ENCODE measurements at regions not wholly inside any gene's neighbourhood (a gene's known extent, or its start where the extent isn't known, plus 50 kb on each side); places are given as distances from the start of the nearest gene placed in this dataset.
A peak's percentile ranks its signal among the peaks of the same experiment; 100 is the strongest.

- no peak overlapping the region for H2BK12ac ChIP-seq (ENCODE audit: insufficient read length, low read depth, low read length)
- Mint-ChIP-seq H3K9me3 (no peaks in the 10 kb centered on the region), H3K27ac (peak overlapping the region; percentile 92 to 96 (median 96)), H3K27me3 (ENCODE audit: low read depth) (peaks cover 2% of the 10 kb centered on the region), H3K4me3 (no peak overlapping the region; a peak in 1 of 5 replicates), H3K36me3 (ENCODE audit: insufficient read depth in 1 of 3, low read depth in 3 of 3) (peaks cover 0 to 3% (median 0%) of the 10 kb centered on the region in 3 experiments; a peak in 1 of 7 replicates), H3K4me1 (peaks cover 49% of the 10 kb centered on the region in 2 experiments)
- H3K18ac ChIP-seq (ENCODE audit: insufficient read length, low read depth, low read length) = no peak overlapping the region
- no peak overlapping the region for H2AFZ ChIP-seq (ENCODE audit: low read length)
- no peak overlapping the region for H2BK15ac ChIP-seq (ENCODE audit: low read depth, low read length)
- no peak overlapping the region for H3K4me2 ChIP-seq (ENCODE audit: insufficient read depth, insufficient read length, low read length)
- no peak overlapping the region for H4K91ac ChIP-seq (ENCODE audit: insufficient read length, low read depth, low read length)
- H3K27ac ChIP-seq (ENCODE audit: insufficient read length, low read depth, low read length) = no peak overlapping the region
- DNase-seq = no peak
- no peak overlapping the region; the same call in 1 of the 2 replicates for H3K4ac ChIP-seq (ENCODE audit: low read depth, low read length)
- no peak overlapping the region for H3K9ac ChIP-seq (ENCODE audit: extremely low read depth, insufficient read length, low read length)
- H3K14ac ChIP-seq (ENCODE audit: insufficient read depth, low read length) = no peak overlapping the region
- WGBS (ENCODE audit: extremely low coverage, insufficient read length, low lambda C conversion rate) = no CpG with 5 or more reads among the region's 7 CpGs
- H4K20me1 ChIP-seq (ENCODE audit: control insufficient read depth, insufficient read depth, insufficient read length) = no peaks in the 10 kb centered on the region
- no peak overlapping the region for H2BK20ac ChIP-seq (ENCODE audit: low read depth, low read length, poor library complexity, severe bottlenecking)
- no peak overlapping the region for H2BK5ac ChIP-seq (ENCODE audit: insufficient read length, low read length)
- TF ChIP-seq CTCF (conservative IDR thresholded peaks at IDR 0.05) = no peak
- H3K4me1 ChIP-seq (ENCODE audit: insufficient read depth, low read length) = peaks cover 4% of the 10 kb centered on the region; the same call in 1 of the 2 replicates
- no peak overlapping the region for H3K23ac ChIP-seq (ENCODE audit: insufficient read length, low read depth, low read length)
- no peak overlapping the region for H2BK120ac ChIP-seq (ENCODE audit: low read depth, low read length, poor library complexity, severe bottlenecking)
- H3K27me3 ChIP-seq (ENCODE audit: insufficient read depth, low read length) = no peaks in the 10 kb centered on the region
- no peaks in the 10 kb centered on the region for H3K9me3 ChIP-seq (ENCODE audit: control insufficient read depth, low read depth, low read length)
- H4K5ac ChIP-seq (ENCODE audit: insufficient read length, low read depth, low read length) = no peak overlapping the region
- no peaks in the 10 kb centered on the region for H3K79me1 ChIP-seq (ENCODE audit: insufficient read depth, low read depth, low read length, poor library complexity, severe bottlenecking)
- no peaks in the 10 kb centered on the region for H3K79me2 ChIP-seq (ENCODE audit: insufficient read depth, low read length)
- no peak overlapping the region for H4K8ac ChIP-seq (replicated peaks; ENCODE audit: insufficient read length, low read depth, low read length)
- H3K23me2 ChIP-seq (ENCODE audit: insufficient read length, low read depth, low read length, poor library complexity, severe bottlenecking) = no peaks in the 10 kb centered on the region
- no peak overlapping the region for H3K56ac ChIP-seq (ENCODE audit: insufficient read length, low read depth, low read length)
- no peak overlapping the region for H2AK5ac ChIP-seq (ENCODE audit: insufficient read length, low read length)
- H3T11ph ChIP-seq (ENCODE audit: low read length) = no peak overlapping the region
Measured at GRCh38 chr10:3887404-3887803, 102.4 kb upstream of the KLF6 start.
